HG03175 (cell line): ENCODE measurements at regions not wholly inside any gene's neighbourhood (a gene's known extent, or its start where the extent isn't known, plus 50 kb on each side); places are given as distances from the start of the nearest gene placed in this dataset.
"Not testable (repeated sequence)": the region's sequence is repeated elsewhere in the genome, so short reads cannot be mapped to it uniquely, and the experiment has no call there.

ENCODE experiments used
- ATAC-seq: cut with Tn5 transposase; IDR thresholded peaks from one replicate; pipeline ENCODE4 v1.9.1; 2021; ENCODE audit warnings: mild to moderate bottlenecking, moderate library complexity; ENCODE audit not compliant: unreplicated experiment

GRCh38 chr14:43341921-43342320, 1165.2 kb downstream of the FSCB start:
- no peak for ATAC-seq

- ATAC-seq, result no peak
Measured at GRCh38 chr14:43338713-43339112, 1168.4 kb downstream of the FSCB start.

- no peak for ATAC-seq
Measured at GRCh38 chr14:43336351-43336750, 1170.7 kb downstream of the FSCB start.

GRCh38 chr14:43326501-43327407, 1180.3 kb downstream of the FSCB start:
- not testable (repeated sequence) for ATAC-seq

DNA sequence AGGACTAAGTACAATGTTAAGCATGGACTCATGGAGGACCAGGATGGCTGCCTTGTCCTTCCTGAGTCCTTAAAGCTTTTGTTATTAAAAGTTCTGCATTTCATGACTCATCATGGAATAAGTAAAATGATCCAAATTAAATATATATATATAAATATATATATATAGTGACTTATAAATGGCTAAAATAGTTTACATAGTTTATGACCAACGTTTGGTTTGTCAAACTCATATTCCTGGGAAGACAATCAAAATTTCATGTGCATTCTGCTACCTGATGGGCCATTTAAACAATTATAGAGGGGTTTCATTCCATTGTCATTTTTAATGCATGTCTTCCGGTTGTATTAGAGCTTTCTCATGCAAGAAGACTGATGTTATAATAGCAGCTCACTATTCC, 1190.7 kb downstream of the FSCB start:
- no peak for ATAC-seq

- ATAC-seq, result no peak
Measured at GRCh38 chr14:43313719-43314118, 1193.4 kb downstream of the FSCB start.

DNA sequence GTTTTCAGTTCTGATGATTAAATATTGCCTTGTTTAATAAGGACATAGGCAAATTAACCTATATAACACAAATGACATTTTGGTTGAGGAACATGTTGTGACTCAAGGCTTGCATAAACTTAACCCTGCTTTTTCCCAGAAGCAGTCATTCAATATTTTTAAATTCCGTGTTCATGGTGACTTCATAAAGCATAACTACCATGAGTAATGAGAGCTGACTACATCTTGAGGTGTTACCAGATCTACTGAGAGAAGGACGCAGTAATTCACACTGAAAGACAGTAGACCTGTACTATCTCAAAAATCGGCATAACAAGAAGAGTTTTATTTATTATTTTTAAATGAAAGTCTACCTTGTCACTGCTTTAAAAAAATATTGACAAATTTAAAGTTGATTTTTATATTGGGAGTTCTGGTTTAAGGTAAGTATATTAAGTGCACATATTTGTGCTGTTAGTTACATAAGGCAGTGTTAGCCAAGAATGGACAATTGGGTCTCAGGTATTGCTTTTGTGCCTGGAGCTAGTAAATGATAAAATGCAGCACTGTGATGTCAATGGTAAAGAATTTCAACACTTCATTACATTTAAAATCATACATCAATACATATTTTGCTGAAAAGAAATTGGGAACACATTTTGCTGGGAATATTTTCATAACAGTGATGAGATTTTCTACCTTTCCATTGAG, 1198.5 kb downstream of the FSCB start:
- ATAC-seq, result no peak

- no peak for ATAC-seq
Measured at GRCh38 chr14:43307836-43308235, 1199.2 kb downstream of the FSCB start.

DNA sequence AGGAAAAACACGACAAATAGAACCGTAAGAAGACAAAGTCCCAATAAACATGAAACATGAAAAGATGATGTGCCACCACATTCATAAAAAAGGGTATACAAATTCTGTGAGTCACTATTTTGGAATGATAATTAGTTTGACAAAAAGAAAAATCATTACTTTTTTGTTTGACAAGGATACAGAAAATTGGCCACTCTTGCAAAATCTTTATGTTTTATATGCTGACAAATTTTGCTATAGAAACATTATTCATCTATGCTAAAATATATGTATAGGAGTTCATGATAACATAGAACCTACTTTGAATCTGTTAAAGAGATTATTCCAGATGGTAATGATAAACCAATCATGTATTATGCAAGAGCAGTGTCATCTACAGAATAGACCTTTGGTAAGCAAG, 1201.0 kb downstream of the FSCB start:
- ATAC-seq, result no peak

DNA sequence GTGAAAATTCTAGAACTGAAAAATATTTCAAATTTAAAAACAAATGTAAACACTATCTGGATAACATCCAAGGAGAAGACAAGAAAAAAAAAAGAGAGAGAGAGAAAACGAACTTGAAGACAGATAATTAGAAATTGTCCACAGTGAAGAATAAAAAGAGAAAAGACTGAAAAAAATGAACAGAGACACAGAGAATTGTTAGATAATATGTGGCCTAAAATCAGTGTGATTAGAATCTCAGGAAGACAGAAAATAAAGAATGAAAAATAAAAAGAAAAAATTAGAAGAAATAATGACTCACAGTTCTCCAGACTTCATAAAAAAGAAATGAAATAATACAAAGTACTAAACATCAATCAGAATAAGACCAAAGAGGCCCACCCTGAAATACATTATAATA, 1209.3 kb downstream of the FSCB start:
- ATAC-seq, result no peak

DNA sequence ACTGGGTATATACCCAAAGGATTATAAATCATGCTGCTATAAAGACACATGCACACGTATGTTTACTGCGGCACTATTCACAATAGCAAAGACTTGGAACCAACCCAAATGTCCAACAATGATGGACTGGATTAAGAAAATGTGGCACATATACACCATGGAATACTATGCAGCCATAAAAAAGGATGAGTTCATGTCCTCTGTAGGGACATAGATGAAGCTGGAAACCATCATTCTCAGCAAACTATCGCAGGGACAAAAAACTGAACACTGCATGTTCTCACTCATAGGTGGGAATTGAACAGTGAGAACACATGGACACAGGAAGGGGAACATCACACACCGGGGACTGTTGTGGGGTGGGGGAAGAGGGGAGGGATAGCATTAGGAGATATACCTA, 1211.0 kb downstream of the FSCB start:
- ATAC-seq, result not testable (repeated sequence)

DNA sequence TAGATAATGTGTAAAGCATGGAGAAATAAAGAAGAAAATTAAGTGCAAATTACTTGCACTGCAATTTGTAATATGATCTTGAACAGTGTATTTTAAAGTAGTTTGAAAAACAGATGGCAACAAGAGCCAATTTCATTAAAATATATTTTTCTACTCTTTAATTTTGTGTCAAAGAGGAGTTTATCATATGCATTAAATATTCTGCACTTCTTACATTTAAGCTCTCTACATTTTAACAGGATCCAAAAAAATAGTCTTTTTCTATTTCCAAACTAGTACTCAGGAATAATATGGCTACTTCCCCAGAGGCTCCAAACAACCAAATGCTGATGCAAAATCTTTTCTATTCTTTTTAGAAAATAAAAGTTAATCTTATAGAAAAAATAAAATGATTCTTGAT, 1221.5 kb downstream of the FSCB start:
- ATAC-seq, result no peak

- no peak for ATAC-seq
Measured at GRCh38 chr14:43260056-43260455, 1247.0 kb downstream of the FSCB start.

DNA sequence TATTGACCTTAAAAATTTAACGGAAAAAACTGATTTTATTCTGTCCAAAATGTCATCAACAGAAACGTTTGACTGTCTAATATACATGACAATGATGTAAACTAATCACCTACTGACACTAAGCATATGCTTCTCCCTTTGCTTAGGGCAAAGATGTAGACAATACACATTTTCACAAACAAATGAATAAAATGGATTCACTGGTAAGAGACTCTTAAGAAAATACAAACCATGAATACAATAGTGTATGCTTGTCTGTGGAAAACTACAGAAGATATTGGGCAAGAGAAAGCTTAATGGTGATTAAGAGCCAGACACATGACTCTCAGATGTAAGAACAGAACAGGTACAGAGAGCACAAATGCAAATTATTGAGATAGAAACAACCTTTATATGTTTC, 1248.7 kb downstream of the FSCB start:
- ATAC-seq, result no peak

- not testable (repeated sequence) for ATAC-seq
Measured at GRCh38 chr14:43256996-43257395, 1250.1 kb downstream of the FSCB start.

- no peak for ATAC-seq
Measured at GRCh38 chr14:43252866-43253265, 1254.2 kb downstream of the FSCB start.

GRCh38 chr14:43249591-43249990, 1257.5 kb downstream of the FSCB start:
- no peak for ATAC-seq

GRCh38 chr14:43249116-43249515, 1258.0 kb downstream of the FSCB start:
- ATAC-seq, result no peak

- no peak for ATAC-seq
Measured at GRCh38 chr14:43247877-43248276, 1259.2 kb downstream of the FSCB start.

- no peak for ATAC-seq
Measured at GRCh38 chr14:43244142-43244625, 1262.9 kb downstream of the FSCB start.

DNA sequence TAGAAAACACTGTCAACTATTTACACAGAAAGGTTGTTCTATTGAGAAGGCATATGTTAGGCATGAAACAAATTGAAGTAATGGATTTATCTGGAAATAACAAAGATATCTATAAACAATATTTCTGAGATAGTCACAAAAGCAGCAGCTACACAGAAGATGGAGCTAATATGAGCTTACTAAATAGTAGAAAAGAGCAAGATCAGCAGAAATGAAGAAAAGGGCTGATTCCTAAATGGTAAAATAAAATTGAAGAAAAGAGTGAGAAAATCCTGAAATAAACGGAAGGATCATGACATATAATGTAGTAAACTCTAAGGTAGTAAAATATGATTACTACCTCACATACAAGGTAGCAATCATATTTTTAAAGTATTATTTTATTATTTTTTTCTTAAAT, 1263.9 kb downstream of the FSCB start:
- ATAC-seq, result no peak

GRCh38 chr14:43232261-43232660, 1274.8 kb downstream of the FSCB start:
- no peak for ATAC-seq
